ENCODE measurements at regions not wholly inside any gene's neighbourhood (a gene's known extent, or its start where the extent isn't known, plus 50 kb on each side); places are given as distances from the start of the nearest gene placed in this dataset.
A peak's percentile ranks its signal among the peaks of the same experiment; 100 is the strongest.

DNA sequence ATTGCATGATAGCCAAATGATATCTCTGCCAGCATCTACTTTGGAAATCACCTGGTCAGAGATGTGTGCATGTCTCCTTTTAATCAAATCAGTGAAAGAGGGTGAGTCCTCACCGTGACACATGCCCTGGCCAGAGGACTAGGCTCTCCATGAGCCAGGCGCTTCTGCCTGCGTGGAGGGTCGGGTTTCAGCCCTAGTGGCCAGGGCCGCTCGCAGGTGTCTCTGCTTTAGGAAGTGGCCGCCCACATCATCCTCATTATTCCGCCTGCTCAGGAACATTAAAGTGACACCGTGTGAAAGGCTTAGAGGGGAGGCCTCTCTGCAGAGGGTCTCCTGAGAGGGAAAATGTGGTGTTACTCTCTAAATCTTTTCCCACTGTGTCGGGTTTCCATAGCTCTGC is 173.6 kb upstream of the PRKCQ start:
- TF ChIP-seq FOXM1 (IDR thresholded peaks at IDR 0.05; ENCODE audit: borderline replicate concordance, low read depth), result no peak
- no peak for TF ChIP-seq TCF12 (IDR thresholded peaks at IDR 0.05; ENCODE audit: low read depth)
- no peak for TF ChIP-seq CEBPB (IDR thresholded peaks at IDR 0.05)
- TF ChIP-seq RAD21 (IDR thresholded peaks at IDR 0.05; ENCODE audit: low read depth), result no peak
- TF ChIP-seq EP300 (IDR thresholded peaks at IDR 0.05; ENCODE audit: borderline replicate concordance), result no peak
- TF ChIP-seq EGR1 (IDR thresholded peaks at IDR 0.05), result no peak
- TF ChIP-seq, protein P1, sequence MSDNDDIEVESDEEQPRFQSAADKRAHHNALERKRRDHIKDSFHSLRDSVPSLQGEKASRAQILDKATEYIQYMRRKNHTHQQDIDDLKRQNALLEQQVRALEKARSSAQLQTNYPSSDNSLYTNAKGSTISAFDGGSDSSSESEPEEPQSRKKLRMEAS (IDR thresholded peaks at IDR 0.05), result no peak
- no peak for TF ChIP-seq NFIC (IDR thresholded peaks at IDR 0.05)
- no peak for TF ChIP-seq ZBTB7A (IDR thresholded peaks at IDR 0.05; ENCODE audit: low read depth)
- no peak for TF ChIP-seq TAF1 (IDR thresholded peaks at IDR 0.05; ENCODE audit: low read depth)
- no peak for TF ChIP-seq CREB1 (IDR thresholded peaks at IDR 0.05; ENCODE audit: low read depth)
- no peak for TF ChIP-seq TEAD4 (IDR thresholded peaks at IDR 0.05)
- TF ChIP-seq, protein P2, sequence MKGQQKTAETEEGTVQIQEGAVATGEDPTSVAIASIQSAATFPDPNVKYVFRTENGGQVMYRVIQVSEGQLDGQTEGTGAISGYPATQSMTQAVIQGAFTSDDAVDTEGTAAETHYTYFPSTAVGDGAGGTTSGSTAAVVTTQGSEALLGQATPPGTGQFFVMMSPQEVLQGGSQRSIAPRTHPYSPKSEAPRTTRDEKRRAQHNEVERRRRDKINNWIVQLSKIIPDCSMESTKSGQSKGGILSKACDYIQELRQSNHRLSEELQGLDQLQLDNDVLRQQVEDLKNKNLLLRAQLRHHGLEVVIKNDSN (IDR thresholded peaks at IDR 0.05), result no peak
- TF ChIP-seq YY1 (IDR thresholded peaks at IDR 0.05; ENCODE audit: low read depth), result no peak
- TF ChIP-seq, protein P3, sequence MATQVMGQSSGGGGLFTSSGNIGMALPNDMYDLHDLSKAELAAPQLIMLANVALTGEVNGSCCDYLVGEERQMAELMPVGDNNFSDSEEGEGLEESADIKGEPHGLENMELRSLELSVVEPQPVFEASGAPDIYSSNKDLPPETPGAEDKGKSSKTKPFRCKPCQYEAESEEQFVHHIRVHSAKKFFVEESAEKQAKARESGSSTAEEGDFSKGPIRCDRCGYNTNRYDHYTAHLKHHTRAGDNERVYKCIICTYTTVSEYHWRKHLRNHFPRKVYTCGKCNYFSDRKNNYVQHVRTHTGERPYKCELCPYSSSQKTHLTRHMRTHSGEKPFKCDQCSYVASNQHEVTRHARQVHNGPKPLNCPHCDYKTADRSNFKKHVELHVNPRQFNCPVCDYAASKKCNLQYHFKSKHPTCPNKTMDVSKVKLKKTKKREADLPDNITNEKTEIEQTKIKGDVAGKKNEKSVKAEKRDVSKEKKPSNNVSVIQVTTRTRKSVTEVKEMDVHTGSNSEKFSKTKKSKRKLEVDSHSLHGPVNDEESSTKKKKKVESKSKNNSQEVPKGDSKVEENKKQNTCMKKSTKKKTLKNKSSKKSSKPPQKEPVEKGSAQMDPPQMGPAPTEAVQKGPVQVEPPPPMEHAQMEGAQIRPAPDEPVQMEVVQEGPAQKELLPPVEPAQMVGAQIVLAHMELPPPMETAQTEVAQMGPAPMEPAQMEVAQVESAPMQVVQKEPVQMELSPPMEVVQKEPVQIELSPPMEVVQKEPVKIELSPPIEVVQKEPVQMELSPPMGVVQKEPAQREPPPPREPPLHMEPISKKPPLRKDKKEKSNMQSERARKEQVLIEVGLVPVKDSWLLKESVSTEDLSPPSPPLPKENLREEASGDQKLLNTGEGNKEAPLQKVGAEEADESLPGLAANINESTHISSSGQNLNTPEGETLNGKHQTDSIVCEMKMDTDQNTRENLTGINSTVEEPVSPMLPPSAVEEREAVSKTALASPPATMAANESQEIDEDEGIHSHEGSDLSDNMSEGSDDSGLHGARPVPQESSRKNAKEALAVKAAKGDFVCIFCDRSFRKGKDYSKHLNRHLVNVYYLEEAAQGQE (IDR thresholded peaks at IDR 0.05; ENCODE audit: low read depth), result no peak

DNA sequence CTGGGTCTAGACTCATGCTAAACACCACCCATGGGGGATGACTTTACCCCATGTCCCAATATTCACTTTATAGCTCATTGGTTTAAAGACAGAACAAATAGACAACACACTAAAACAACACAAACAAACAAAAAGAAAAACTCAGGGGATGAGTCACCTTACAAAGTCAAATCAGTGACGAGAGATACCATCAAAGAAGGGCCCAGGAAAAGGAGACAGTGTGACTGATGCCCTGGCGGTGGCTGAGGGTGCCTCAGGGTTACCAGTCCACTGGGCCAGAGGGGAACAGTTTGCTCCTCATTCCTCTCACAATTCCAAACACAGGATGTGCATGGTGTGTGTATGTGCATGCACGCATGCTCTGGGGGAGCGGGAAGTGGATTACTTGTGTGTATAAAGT is 171.3 kb upstream of the PRKCQ start:
- TF ChIP-seq EP300 (IDR thresholded peaks at IDR 0.05; ENCODE audit: borderline replicate concordance) (no peak), CEBPB (IDR thresholded peaks at IDR 0.05) (no peak), RAD21 (IDR thresholded peaks at IDR 0.05; ENCODE audit: low read depth) (no peak), YY1 (IDR thresholded peaks at IDR 0.05; ENCODE audit: low read depth) (no peak), EGR1 (IDR thresholded peaks at IDR 0.05) (no peak), CREB1 (IDR thresholded peaks at IDR 0.05; ENCODE audit: low read depth) (no peak), TCF12 (IDR thresholded peaks at IDR 0.05; ENCODE audit: low read depth) (no peak), ZBTB7A (IDR thresholded peaks at IDR 0.05; ENCODE audit: low read depth) (no peak), FOXM1 (IDR thresholded peaks at IDR 0.05; ENCODE audit: borderline replicate concordance, low read depth) (no peak), TAF1 (IDR thresholded peaks at IDR 0.05; ENCODE audit: low read depth) (no peak), TEAD4 (IDR thresholded peaks at IDR 0.05) (no peak)
- TF ChIP-seq, protein P1 (IDR thresholded peaks at IDR 0.05), result no peak
- TF ChIP-seq, protein P3 (IDR thresholded peaks at IDR 0.05; ENCODE audit: low read depth), result no peak
- TF ChIP-seq, protein P2 (IDR thresholded peaks at IDR 0.05), result no peak

DNA sequence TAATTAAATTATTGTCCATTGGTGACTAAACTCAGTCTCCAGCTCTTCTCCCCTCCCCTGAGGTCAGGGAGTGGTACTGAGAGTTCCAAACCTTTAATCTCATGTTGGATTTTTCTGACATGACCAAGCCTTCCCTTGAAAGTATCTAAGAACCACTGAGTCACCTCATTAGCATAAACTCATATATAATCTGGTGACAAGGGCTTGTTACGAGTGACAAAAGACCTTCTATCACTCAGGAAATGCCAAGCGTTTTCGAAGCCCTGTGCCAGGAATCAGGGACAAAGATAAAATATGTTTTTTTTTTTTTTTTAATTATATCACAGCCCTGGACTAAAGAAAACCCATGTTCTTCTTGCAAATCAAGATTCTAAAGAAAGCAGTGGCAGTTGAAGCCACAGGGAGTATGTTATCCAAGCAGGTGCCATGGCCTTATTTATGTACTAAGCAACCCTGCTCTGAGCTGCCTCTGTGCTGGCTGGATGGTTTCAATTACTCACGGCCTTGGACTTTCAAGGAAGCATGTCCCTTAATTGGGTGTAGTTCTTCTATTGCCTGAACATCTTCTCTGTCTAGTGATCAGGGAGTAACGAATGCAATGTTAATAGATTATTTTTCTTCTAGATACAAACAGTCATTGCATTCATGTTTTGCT is 169.0 kb upstream of the PRKCQ start:
- peak; percentile 40; the same call in 1 of the 2 replicates for TF ChIP-seq FOXM1 (IDR thresholded peaks at IDR 0.05; ENCODE audit: borderline replicate concordance, low read depth)
- no peak for TF ChIP-seq YY1 (IDR thresholded peaks at IDR 0.05; ENCODE audit: low read depth)
- TF ChIP-seq NFIC (IDR thresholded peaks at IDR 0.05), result no peak; the same call in 1 of the 2 replicates
- TF ChIP-seq TEAD4 (IDR thresholded peaks at IDR 0.05), result 0 out of 2 replicates have a peak, but pooled peaks have one; percentile 35
- TF ChIP-seq, protein P1 (IDR thresholded peaks at IDR 0.05), result no peak
- TF ChIP-seq, protein P3 (IDR thresholded peaks at IDR 0.05; ENCODE audit: low read depth), result no peak
- TF ChIP-seq CREB1 (IDR thresholded peaks at IDR 0.05; ENCODE audit: low read depth), result no peak
- TF ChIP-seq EP300 (IDR thresholded peaks at IDR 0.05; ENCODE audit: borderline replicate concordance), result peak; percentile 64; the same call in 1 of the 2 replicates
- TF ChIP-seq TAF1 (IDR thresholded peaks at IDR 0.05; ENCODE audit: low read depth), result no peak
- TF ChIP-seq TCF12 (IDR thresholded peaks at IDR 0.05; ENCODE audit: low read depth), result peak; percentile 58; the same call in 1 of the 2 replicates

DNA sequence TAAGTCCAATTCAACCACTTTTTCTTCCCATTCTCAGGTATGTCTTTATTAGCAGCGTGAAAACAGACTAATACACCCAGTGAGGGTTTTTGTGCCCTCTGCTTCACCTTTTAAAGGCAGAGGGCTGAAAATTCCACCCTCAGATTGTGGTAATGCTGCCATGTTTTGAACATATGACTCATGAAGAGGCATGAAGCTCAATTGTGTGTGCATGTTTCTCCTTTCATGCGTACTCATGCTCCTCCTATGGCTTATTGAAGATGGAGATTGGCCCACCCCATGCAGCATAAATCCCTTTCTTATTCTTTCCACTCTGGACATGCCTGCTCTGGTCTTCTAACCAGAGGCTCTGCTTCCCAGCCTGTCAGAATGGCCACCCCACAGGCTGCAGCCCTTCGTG is 168.0 kb upstream of the PRKCQ start:
- TF ChIP-seq ZBTB7A (IDR thresholded peaks at IDR 0.05; ENCODE audit: low read depth) (no peak), CEBPB (IDR thresholded peaks at IDR 0.05) (no peak), TEAD4 (IDR thresholded peaks at IDR 0.05) (no peak), TCF12 (IDR thresholded peaks at IDR 0.05; ENCODE audit: low read depth) (no peak), FOXM1 (IDR thresholded peaks at IDR 0.05; ENCODE audit: borderline replicate concordance, low read depth) (no peak), TAF1 (IDR thresholded peaks at IDR 0.05; ENCODE audit: low read depth) (no peak), CREB1 (IDR thresholded peaks at IDR 0.05; ENCODE audit: low read depth) (no peak), NFIC (IDR thresholded peaks at IDR 0.05) (no peak), RAD21 (IDR thresholded peaks at IDR 0.05; ENCODE audit: low read depth) (no peak)
- TF ChIP-seq, protein P1 (IDR thresholded peaks at IDR 0.05), result no peak
- TF ChIP-seq, protein P3 (IDR thresholded peaks at IDR 0.05; ENCODE audit: low read depth), result no peak

All from Ishikawa (cell line).